GM12873 (cell line): ENCODE measurements at regions not wholly inside any gene's neighbourhood (a gene's known extent, or its start where the extent isn't known, plus 50 kb on each side); places are given as distances from the start of the nearest gene placed in this dataset.

Source experiments
- TF ChIP-seq, protein P1 (sequence below): IDR thresholded peaks from 2 replicates; pipeline ENCODE4 v1.5.1; 2012; ENCODE audit warnings: low read depth, mild to moderate bottlenecking, moderate library complexity, low read length, control low read depth; ENCODE audit not compliant: insufficient read depth; ENCODE audit errors: missing control alignments

- TF ChIP-seq, protein P1, sequence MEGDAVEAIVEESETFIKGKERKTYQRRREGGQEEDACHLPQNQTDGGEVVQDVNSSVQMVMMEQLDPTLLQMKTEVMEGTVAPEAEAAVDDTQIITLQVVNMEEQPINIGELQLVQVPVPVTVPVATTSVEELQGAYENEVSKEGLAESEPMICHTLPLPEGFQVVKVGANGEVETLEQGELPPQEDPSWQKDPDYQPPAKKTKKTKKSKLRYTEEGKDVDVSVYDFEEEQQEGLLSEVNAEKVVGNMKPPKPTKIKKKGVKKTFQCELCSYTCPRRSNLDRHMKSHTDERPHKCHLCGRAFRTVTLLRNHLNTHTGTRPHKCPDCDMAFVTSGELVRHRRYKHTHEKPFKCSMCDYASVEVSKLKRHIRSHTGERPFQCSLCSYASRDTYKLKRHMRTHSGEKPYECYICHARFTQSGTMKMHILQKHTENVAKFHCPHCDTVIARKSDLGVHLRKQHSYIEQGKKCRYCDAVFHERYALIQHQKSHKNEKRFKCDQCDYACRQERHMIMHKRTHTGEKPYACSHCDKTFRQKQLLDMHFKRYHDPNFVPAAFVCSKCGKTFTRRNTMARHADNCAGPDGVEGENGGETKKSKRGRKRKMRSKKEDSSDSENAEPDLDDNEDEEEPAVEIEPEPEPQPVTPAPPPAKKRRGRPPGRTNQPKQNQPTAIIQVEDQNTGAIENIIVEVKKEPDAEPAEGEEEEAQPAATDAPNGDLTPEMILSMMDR, result no peak
Observed at GRCh38 chr6:169156108-169156792, 97.4 kb downstream of the THBS2 start.

GRCh38 chr6:169155481-169155880 is 98.2 kb downstream of the THBS2 start:
- TF ChIP-seq, protein P1, result no peak

GRCh38 chr6:169153401-169153800 is 100.2 kb downstream of the THBS2 start:
- TF ChIP-seq, protein P1, result no peak

GRCh38 chr6:169146521-169146920 is 107.1 kb downstream of the THBS2 start:
- TF ChIP-seq, protein P1, result no peak

- TF ChIP-seq, protein P1, result no peak
Observed at GRCh38 chr6:169145991-169146501, 107.6 kb downstream of the THBS2 start.

GRCh38 chr6:169145496-169145895 is 108.2 kb downstream of the THBS2 start:
- TF ChIP-seq, protein P1, result no peak

- TF ChIP-seq, protein P1, result no peak
Observed at GRCh38 chr6:169144356-169144755, 109.3 kb downstream of the THBS2 start.
